Calu3 (cell line): ENCODE measurements at regions not wholly inside any gene's neighbourhood (a gene's known extent, or its start where the extent isn't known, plus 50 kb on each side); places are given as distances from the start of the nearest gene placed in this dataset.

Experiments
- BruUV-seq: library from RNA; stranded (reverse); fragments of 400-500 nt; replicated peaks from 2 replicates; lab custom pipeline; 2021; lab: Mats Ljungman, UMichigan
- CTCF ChIA-PET: fragments of 300-600 bp; sonication (Branson Sonifier 250); formaldehyde crosslinking; loops from one replicate; lab custom pipeline; 2022; ENCODE audit warnings: antibody characterized with exemption; lab: Charles Lee
- DNase-seq: peaks from one replicate; pipeline ENCODE4 v3.0.0; 2022
- H3K27ac Mint-ChIP-seq: one replicate; pipeline ENCODE4 v1.8.0; 2022; ENCODE audit warnings: mixed read lengths; ENCODE audit not compliant: unreplicated experiment
- H3K27me3 Mint-ChIP-seq: one replicate; pipeline ENCODE4 v1.8.0; 2022; ENCODE audit warnings: mixed read lengths; ENCODE audit not compliant: unreplicated experiment
- H3K36me3 Mint-ChIP-seq: one replicate; pipeline ENCODE4 v1.8.0; 2022; ENCODE audit warnings: mild to moderate bottlenecking, moderate library complexity, mixed read lengths; ENCODE audit not compliant: insufficient read depth, unreplicated experiment
- H3K4me1 Mint-ChIP-seq: one replicate; pipeline ENCODE4 v1.8.0; 2022; ENCODE audit warnings: mild to moderate bottlenecking, low read depth, mixed read lengths; ENCODE audit not compliant: unreplicated experiment
- H3K4me3 Mint-ChIP-seq: one replicate; pipeline ENCODE4 v1.8.0; 2022; ENCODE audit warnings: mild to moderate bottlenecking, low read depth, moderate library complexity, mixed read lengths; ENCODE audit not compliant: unreplicated experiment
- H3K9me3 Mint-ChIP-seq: one replicate; pipeline ENCODE4 v1.8.0; 2022; ENCODE audit warnings: low read depth, mixed read lengths; ENCODE audit not compliant: unreplicated experiment
- CTCF ChIP-seq: fragments of 200-600 bp; IDR thresholded peaks from one replicate; pipeline ENCODE4 v1.8.0; 2022; ENCODE audit warnings: antibody characterized with exemption; ENCODE audit not compliant: unreplicated experiment
- intact Hi-C: fragments of 100-400 bp; cut with micrococcal nuclease; formaldehyde crosslinking; loops from one replicate; pipeline ENCODE4 v1.10.0; 2022; ENCODE audit not compliant: unreplicated experiment

- Mint-ChIP-seq H3K27ac (no peak overlapping the region), H3K4me1 (no peaks in the 10 kb centered on the region), H3K9me3 (no peaks in the 10 kb centered on the region), H3K4me3 (no peak overlapping the region), H3K27me3 (no peaks in the 10 kb centered on the region), H3K36me3 (no peaks in the 10 kb centered on the region)
- TF ChIP-seq CTCF = no peak
- no TSS peak for BruUV-seq
- no peak for DNase-seq
- CTCF ChIA-PET = no interaction called here
- intact Hi-C loops = no loop called here
Measured at GRCh38 chr17:53391197-53391596, 431.5 kb upstream of the KIF2B start.

GRCh38 chr17:53390575-53390974, 432.2 kb upstream of the KIF2B start:
- Mint-ChIP-seq H3K9me3 (no peaks in the 10 kb centered on the region), H3K4me3 (no peak overlapping the region), H3K27me3 (no peaks in the 10 kb centered on the region), H3K4me1 (no peaks in the 10 kb centered on the region), H3K27ac (no peak overlapping the region), H3K36me3 (no peaks in the 10 kb centered on the region)
- DNase-seq = no peak
- intact Hi-C loops = no loop called here
- BruUV-seq = no TSS peak
- CTCF ChIA-PET = interaction anchor here (0.6 kb wide), 1 partner anchor 663 kb away, joined by 4 read pairs; no protein-coding TSS in a partner anchor
- no peak for TF ChIP-seq CTCF

GRCh38 chr17:53387745-53388144, 435.0 kb upstream of the KIF2B start:
- no peaks in the 10 kb centered on the region for H3K4me1 Mint-ChIP-seq
- H3K36me3 Mint-ChIP-seq = no peaks in the 10 kb centered on the region
- no peaks in the 10 kb centered on the region for H3K27me3 Mint-ChIP-seq
- BruUV-seq = no TSS peak
- CTCF ChIA-PET = no interaction called here
- no peaks in the 10 kb centered on the region for H3K9me3 Mint-ChIP-seq
- no peak for DNase-seq
- H3K27ac Mint-ChIP-seq = no peak overlapping the region
- TF ChIP-seq CTCF = no peak
- intact Hi-C loops = no loop called here
- no peak overlapping the region for H3K4me3 Mint-ChIP-seq

GRCh38 chr17:53353919-53354351, 468.8 kb upstream of the KIF2B start:
- CTCF ChIA-PET = no interaction called here

More at GRCh38 chr17:53353919-53354351, 468.8 kb upstream of the KIF2B start:
- no TSS peak for BruUV-seq
- TF ChIP-seq CTCF = no peak
- H3K27me3 Mint-ChIP-seq = no peaks in the 10 kb centered on the region
- intact Hi-C loops = no loop called here
- DNase-seq = no peak
- H3K4me1 Mint-ChIP-seq = no peaks in the 10 kb centered on the region
- no peak overlapping the region for H3K27ac Mint-ChIP-seq
- no peak overlapping the region for H3K4me3 Mint-ChIP-seq
- H3K36me3 Mint-ChIP-seq = no peaks in the 10 kb centered on the region
- H3K9me3 Mint-ChIP-seq = peaks cover 3% of the 10 kb centered on the region
